A172 (cell line): ENCODE measurements at regions not wholly inside any gene's neighbourhood (a gene's known extent, or its start where the extent isn't known, plus 50 kb on each side); places are given as distances from the start of the nearest gene placed in this dataset.

Experiments
- DNase-seq: peaks from one replicate; pipeline ENCODE4 v3.0.0-alpha.2; 2015; ENCODE audit warnings: low spot score

DNA sequence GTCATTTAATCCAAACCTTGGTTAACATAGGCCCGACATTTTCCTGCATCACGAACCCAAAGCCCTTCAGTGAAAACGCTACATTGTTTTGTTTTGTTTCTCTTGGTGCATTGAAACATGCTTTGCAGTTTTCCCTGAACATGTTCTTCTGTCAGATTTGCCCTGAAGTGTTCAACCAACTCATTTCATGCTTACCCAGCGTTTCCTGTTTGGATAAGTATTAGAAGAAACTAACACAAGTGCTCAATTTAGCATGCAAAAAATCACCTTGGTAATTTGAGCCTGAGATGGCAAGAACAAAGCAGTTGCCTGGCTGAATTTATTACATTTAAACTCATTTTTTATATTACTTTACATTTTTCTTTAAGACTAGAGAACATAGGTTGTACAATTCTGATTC, 160.1 kb upstream of the VCX3A start:
- DNase-seq: no peak

- no peak for DNase-seq
Measured at GRCh38 chrX:6694221-6694620, 159.3 kb upstream of the VCX3A start.

DNA sequence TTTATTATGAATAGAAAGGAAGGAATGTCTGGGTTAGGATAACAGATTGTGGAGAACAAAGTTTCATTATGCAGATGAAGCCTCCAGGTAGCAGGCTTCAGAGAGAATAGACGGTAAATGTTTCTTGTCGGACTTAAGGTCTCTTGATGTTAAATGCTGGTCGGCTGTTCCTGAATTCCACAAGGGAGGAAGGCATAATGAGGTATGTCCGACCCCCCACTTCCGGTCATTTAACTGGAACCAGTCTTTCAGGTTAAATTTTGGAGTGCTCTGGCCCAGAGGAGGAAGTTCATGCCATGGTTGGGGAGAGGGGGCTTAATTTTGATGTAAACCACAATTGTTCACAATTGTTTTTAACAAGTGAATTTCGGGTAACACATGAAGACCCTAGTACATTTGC, 158.1 kb upstream of the VCX3A start:
- DNase-seq: no peak

GRCh38 chrX:6685489-6685888, 150.6 kb upstream of the VCX3A start:
- DNase-seq: no peak

- no peak for DNase-seq
Measured at GRCh38 chrX:6683353-6683752, 148.4 kb upstream of the VCX3A start.

DNA sequence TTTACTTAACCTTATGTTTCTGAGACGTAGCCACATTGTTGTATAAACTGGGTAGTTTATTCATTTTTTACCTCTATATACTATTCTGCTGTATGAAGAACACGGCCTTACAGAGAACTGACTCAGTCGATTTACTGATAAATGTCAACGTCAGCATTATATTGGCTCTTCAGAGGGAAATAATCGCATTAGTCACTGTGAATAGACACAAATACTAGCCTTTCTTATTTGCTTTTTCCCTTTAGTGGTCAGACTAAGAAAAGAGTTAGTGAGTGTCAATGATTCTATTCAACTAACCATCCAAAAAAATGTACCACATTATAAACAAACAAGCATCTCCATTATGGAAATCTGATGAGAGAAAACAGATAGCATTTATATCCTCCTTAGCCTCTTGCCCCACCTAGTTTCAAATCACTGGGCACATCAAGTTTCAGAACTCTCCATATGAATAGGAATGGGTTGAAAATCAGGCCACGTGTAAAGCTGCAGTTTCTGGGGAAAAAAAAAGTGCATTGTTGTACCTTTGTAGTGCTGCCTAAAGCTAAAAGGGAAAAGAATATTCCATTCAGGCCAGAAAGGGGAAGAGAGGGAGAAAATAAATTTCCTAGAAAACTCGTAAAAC, 146.7 kb upstream of the VCX3A start:
- DNase-seq: no peak

- no peak for DNase-seq
Measured at GRCh38 chrX:6679988-6680387, 145.1 kb upstream of the VCX3A start.

- no peak for DNase-seq
Measured at GRCh38 chrX:6679550-6679949, 144.6 kb upstream of the VCX3A start.

DNA sequence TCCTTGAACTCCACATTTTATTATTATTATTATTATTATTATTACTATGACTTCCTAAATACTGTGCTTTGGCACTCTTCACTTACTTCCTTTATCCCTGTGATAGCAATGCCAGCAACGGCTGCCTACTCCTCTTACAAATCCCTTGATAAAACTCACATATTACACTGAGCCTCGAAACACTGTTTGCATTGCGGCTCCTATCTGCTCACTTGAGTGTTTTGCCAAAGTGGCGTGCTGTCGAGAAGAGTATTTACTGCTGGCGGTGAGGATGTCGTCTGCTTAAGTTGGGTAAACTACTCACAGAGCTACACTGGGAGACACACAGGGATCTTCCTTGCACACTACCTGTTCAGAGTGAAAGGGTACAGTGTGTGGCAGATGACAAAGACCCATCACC, 143.4 kb upstream of the VCX3A start:
- no peak for DNase-seq

DNA sequence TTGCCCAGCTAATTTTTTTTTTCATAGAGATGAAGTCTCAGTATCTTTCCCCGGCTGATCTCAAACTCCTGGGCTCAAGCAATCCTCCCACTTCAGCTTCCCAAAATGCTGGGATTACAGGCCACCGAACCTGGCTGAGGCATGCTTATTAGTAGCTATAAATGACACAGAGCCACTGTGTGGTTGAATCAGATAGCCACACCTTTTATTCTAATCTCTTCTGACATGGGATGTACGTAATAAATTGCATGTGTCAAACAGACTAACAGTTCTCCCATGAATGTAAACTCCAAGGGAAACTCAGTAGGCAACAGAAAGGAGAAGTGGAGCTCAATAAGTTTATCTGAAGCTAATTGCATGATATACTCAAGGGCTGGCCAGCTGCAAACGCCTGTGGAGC, 139.8 kb upstream of the VCX3A start:
- DNase-seq: no peak

GRCh38 chrX:6667048-6667768, 132.3 kb upstream of the VCX3A start:
- DNase-seq: no peak

DNA sequence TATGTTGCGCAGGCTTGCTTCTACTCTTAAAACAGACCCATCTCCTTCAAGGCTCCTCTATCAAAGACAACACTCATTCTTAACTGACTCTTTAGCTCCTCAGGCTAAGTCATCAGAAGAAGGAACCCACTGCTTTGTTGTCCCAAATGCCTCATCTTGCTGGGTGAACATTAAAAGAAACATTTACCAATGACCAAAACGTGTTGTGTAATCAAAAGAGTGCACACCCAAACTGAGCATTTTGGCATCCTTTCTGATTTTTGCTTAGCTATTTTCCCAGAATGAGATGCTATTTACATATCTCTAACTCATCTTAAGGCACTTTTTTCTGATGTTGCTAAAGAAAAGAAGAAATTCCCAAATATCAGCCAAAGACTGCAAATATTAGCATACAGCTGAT, 131.7 kb upstream of the VCX3A start:
- no peak for DNase-seq

GRCh38 chrX:6661736-6662135, 126.8 kb upstream of the VCX3A start:
- DNase-seq: no peak

GRCh38 chrX:6660567-6661264, 125.8 kb upstream of the VCX3A start:
- no peak for DNase-seq

GRCh38 chrX:6645216-6645615, 110.3 kb upstream of the VCX3A start:
- DNase-seq: no peak

- DNase-seq: no peak
Measured at GRCh38 chrX:6644411-6644810, 109.5 kb upstream of the VCX3A start.

- DNase-seq: no peak
Measured at GRCh38 chrX:6640727-6641126, 105.8 kb upstream of the VCX3A start.

DNA sequence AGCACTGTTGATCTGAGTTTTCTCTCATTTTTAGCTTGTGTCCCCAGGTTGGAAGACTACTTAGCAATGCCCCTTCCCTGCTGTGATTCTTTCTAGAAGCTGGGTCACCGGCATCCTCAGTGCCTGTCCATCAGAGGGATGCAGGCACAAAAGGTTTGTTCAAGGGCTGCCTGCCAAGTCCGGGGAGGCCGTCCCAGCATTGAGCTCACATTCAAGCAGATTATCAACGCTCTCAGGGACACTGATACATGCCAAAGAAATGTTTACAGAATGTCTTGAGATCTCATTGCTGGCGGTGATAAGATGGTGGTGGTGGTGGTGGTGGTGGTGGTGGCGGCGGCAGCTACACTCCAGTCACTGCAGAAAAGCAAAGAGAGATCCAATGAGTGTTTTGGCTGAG, 79.6 kb upstream of the VCX3A start:
- no peak for DNase-seq

- no peak for DNase-seq
Measured at GRCh38 chrX:6599230-6599860, 64.4 kb upstream of the VCX3A start.
